ENCODE measurements at regions not wholly inside any gene's neighbourhood (a gene's known extent, or its start where the extent isn't known, plus 50 kb on each side); places are given as distances from the start of the nearest gene placed in this dataset.

GRCh38 chr5:5980538-5980895 is 397.8 kb downstream of the MED10 start:
- no peaks in the 10 kb centered on the region for H3K27me3 ChIP-seq
- no peaks in the 10 kb centered on the region for H3K36me3 ChIP-seq (replicated peaks in 1 of 2)
- H3K9me3 ChIP-seq (replicated peaks in 1 of 3) = no peaks in the 10 kb centered on the region
- intact Hi-C loops (cut with DNase I) = no loop called here
- TF ChIP-seq POLR2A (IDR thresholded peaks at IDR 0.05) (no peak), CTCF (IDR thresholded peaks at IDR 0.05) (no peak)
- DNase-seq = no peak
- H3K4me1 ChIP-seq (replicated peaks in 1 of 2) = no peaks in the 10 kb centered on the region
- no peak overlapping the region for H3K4me3 ChIP-seq
- no peak overlapping the region for H3K27ac ChIP-seq
- WGBS, 4 donors = 69 to 75% (median 74%) methylated on average over 4 of the region's 4 CpGs

- H3K27ac ChIP-seq = no peak overlapping the region
- intact Hi-C loops (cut with DNase I) = no loop called here
- no peaks in the 10 kb centered on the region for H3K36me3 ChIP-seq (replicated peaks in 1 of 2)
- H3K27me3 ChIP-seq = no peaks in the 10 kb centered on the region
- DNase-seq = no peak
- TF ChIP-seq POLR2A (IDR thresholded peaks at IDR 0.05) (no peak), CTCF (IDR thresholded peaks at IDR 0.05) (no peak)
- no peak overlapping the region for H3K4me3 ChIP-seq
- H3K4me1 ChIP-seq (replicated peaks in 1 of 2) = no peaks in the 10 kb centered on the region
- WGBS, 4 donors = 49 to 60% (median 50%) methylated on average over 6 of the region's 6 CpGs
- no peaks in the 10 kb centered on the region for H3K9me3 ChIP-seq (replicated peaks in 1 of 3)
Measured at GRCh38 chr5:5979761-5980537, 398.4 kb downstream of the MED10 start.

- intact Hi-C loops (cut with DNase I) = no loop called here
Measured at GRCh38 chr5:5979377-5979760, 399.0 kb downstream of the MED10 start.

More at GRCh38 chr5:5979377-5979760, 399.0 kb downstream of the MED10 start:
- 60 to 75% (median 71%) methylated on average over 3 of the region's 3 CpGs for WGBS, 4 donors
- peak in 6 of 7 donors; percentile 25 to 66 (median 34) for DNase-seq
- H3K9me3 ChIP-seq (replicated peaks in 1 of 3) = no peaks in the 10 kb centered on the region
- no peaks in the 10 kb centered on the region for H3K36me3 ChIP-seq (replicated peaks in 1 of 2)
- no peaks in the 10 kb centered on the region for H3K27me3 ChIP-seq
- TF ChIP-seq POLR2A (IDR thresholded peaks at IDR 0.05) (no peak), CTCF (IDR thresholded peaks at IDR 0.05) (no peak)
- H3K4me3 ChIP-seq = no peak overlapping the region
- no peaks in the 10 kb centered on the region for H3K4me1 ChIP-seq (replicated peaks in 1 of 2)
- H3K27ac ChIP-seq = no peak overlapping the region

All from adrenal gland (tissue), 9 donors.